Left ventricle myocardium inferior (tissue), 1 donor: ENCODE measurements at regions not wholly inside any gene's neighbourhood (a gene's known extent, or its start where the extent isn't known, plus 50 kb on each side); places are given as distances from the start of the nearest gene placed in this dataset.
"Not testable (repeated sequence)": the region's sequence is repeated elsewhere in the genome, so short reads cannot be mapped to it uniquely, and the experiment has no call there.

Experiments
- DNase-seq: peaks from one replicate; pipeline ENCODE4 v3.0.0-alpha.2; 2020
- H3K27ac ChIP-seq: fragments of 200-600 bp; replicated peaks from 2 replicates; pipeline ENCODE4 v1.8.0; 2021
- H3K27me3 ChIP-seq: fragments of 200-600 bp; 2 replicates; pipeline ENCODE4 v1.8.0; 2021; ENCODE audit warnings: low read depth
- H3K36me3 ChIP-seq: fragments of 200-600 bp; 2 replicates; pipeline ENCODE4 v1.8.0; 2021
- H3K4me1 ChIP-seq: fragments of 200-600 bp; 2 replicates; pipeline ENCODE4 v1.8.0; 2021
- H3K4me3 ChIP-seq: fragments of 200-600 bp; 2 replicates; pipeline ENCODE4 v1.8.0; 2021; ENCODE audit warnings: mild to moderate bottlenecking, moderate library complexity
- H3K9me3 ChIP-seq: fragments of 200-600 bp; replicated peaks from 2 replicates; pipeline ENCODE4 v1.8.0; 2021
- CTCF ChIP-seq: fragments of 200-600 bp; IDR thresholded peaks from 2 replicates; pipeline ENCODE4 v1.8.0; 2021; ENCODE audit warnings: antibody characterized with exemption, mild to moderate bottlenecking, borderline replicate concordance
- intact Hi-C: fragments of 100-400 bp; cut with micrococcal nuclease; formaldehyde crosslinking; loops from one replicate; pipeline ENCODE4 v1.11.0; 2022
- donor health status: DM: no; HTN: yes; CAD: no; lungs with severe emphysema.

- no peaks in the 10 kb centered on the region for H3K27me3 ChIP-seq
- peaks cover 13% of the 10 kb centered on the region for H3K4me1 ChIP-seq
- intact Hi-C loops: no loop called here
- no peaks in the 10 kb centered on the region for H3K36me3 ChIP-seq
- H3K9me3 ChIP-seq: no peaks in the 10 kb centered on the region
- DNase-seq: no peak
- TF ChIP-seq CTCF: no peak
- H3K4me3 ChIP-seq: no peak overlapping the region
- H3K27ac ChIP-seq: no peak overlapping the region
These were observed 344.9 kb upstream of the PIK3R1 start for GRCh38 chr5:67870662-67871061.

- H3K27me3 ChIP-seq, H3K4me3 ChIP-seq, H3K9me3 ChIP-seq, H3K36me3 ChIP-seq, H3K27ac ChIP-seq, intact Hi-C loops, DNase-seq, H3K4me1 ChIP-seq: not testable (repeated sequence)
These were observed 351.2 kb upstream of the PIK3R1 start for GRCh38 chr5:67864335-67864734.

- DNase-seq: no peak
- no peak for TF ChIP-seq CTCF
- Histone ChIP-seq H3K27me3 (no peaks in the 10 kb centered on the region), H3K4me1 (no peaks in the 10 kb centered on the region), H3K36me3 (no peaks in the 10 kb centered on the region), H3K4me3 (no peak overlapping the region), H3K9me3 (peaks cover 8% of the 10 kb centered on the region), H3K27ac (no peak overlapping the region)
- intact Hi-C loops: no loop called here
These were observed 357.0 kb upstream of the PIK3R1 start for GRCh38 chr5:67858471-67859031.

- Histone ChIP-seq H3K4me3 (no peak overlapping the region), H3K27ac (no peak overlapping the region), H3K9me3 (peaks cover 9% of the 10 kb centered on the region), H3K36me3 (no peaks in the 10 kb centered on the region), H3K27me3 (no peaks in the 10 kb centered on the region), H3K4me1 (no peaks in the 10 kb centered on the region)
- no peak for TF ChIP-seq CTCF
- intact Hi-C loops: no loop called here
- no peak for DNase-seq
These were observed 358.1 kb upstream of the PIK3R1 start for GRCh38 chr5:67857502-67857901.

- TF ChIP-seq CTCF: no peak
- no peak overlapping the region for H3K4me3 ChIP-seq
- no peak for DNase-seq
- H3K36me3 ChIP-seq: no peaks in the 10 kb centered on the region
- peaks cover 9% of the 10 kb centered on the region for H3K9me3 ChIP-seq
- intact Hi-C loops: no loop called here
- no peak overlapping the region for H3K27ac ChIP-seq
- no peaks in the 10 kb centered on the region for H3K27me3 ChIP-seq
- no peaks in the 10 kb centered on the region for H3K4me1 ChIP-seq
These were observed 360.0 kb upstream of the PIK3R1 start for GRCh38 chr5:67855523-67855922.

- H3K9me3 ChIP-seq, DNase-seq, intact Hi-C loops, H3K27ac ChIP-seq, H3K27me3 ChIP-seq, H3K4me3 ChIP-seq, H3K4me1 ChIP-seq, H3K36me3 ChIP-seq: not testable (repeated sequence)
These were observed 364.6 kb upstream of the PIK3R1 start for GRCh38 chr5:67850906-67851305.

GRCh38 chr5:67844924-67845323, 370.6 kb upstream of the PIK3R1 start:
- Histone ChIP-seq H3K4me3 (no peak overlapping the region), H3K36me3 (no peaks in the 10 kb centered on the region), H3K9me3 (no peaks in the 10 kb centered on the region), H3K4me1 (no peaks in the 10 kb centered on the region), H3K27me3 (no peaks in the 10 kb centered on the region), H3K27ac (no peak overlapping the region)
- intact Hi-C loops: no loop called here
- no peak for DNase-seq
- TF ChIP-seq CTCF: no peak
